Tibial artery (tissue), 4 donors: ENCODE measurements at regions not wholly inside any gene's neighbourhood (a gene's known extent, or its start where the extent isn't known, plus 50 kb on each side); places are given as distances from the start of the nearest gene placed in this dataset.

Experiments
- DNase-seq, 2 donors: peaks; one replicate each; pipeline ENCODE4 v3.0.0-alpha.2; 2019
- H3K27ac ChIP-seq, 2 donors: fragments of 200-600 bp; sonication (generic) in 1 of 2; 1 replicate in 1 of 2; 2 replicates in 1 of 2; pipeline ENCODE4 v1.5.1; 2018 to 2019; ENCODE audit warnings: mild to moderate bottlenecking in 1 of 2
- H3K27me3 ChIP-seq, 2 donors: fragments of 200-600 bp; sonication (generic) in 1 of 2; one replicate each; pipeline versions ENCODE4 v1.5.1 to v1.6.0; 2016 to 2019
- H3K36me3 ChIP-seq, 3 donors: fragments of 200-600 bp; sonication (generic) in 2 of 3; one replicate each; pipeline ENCODE4 v1.5.1; 2016 to 2019; ENCODE audit warnings: mild to moderate bottlenecking in 2 of 3
- H3K4me1 ChIP-seq, 4 donors: fragments of 200-600 bp; sonication (generic) in 2 of 4; 1 replicate in 3 of 4; 2 replicates in 1 of 4; pipeline ENCODE4 v1.5.1; 2016 to 2019
- H3K4me3 ChIP-seq, 2 donors: fragments of 200-600 bp; sonication (generic) in 1 of 2; 1 replicate in 1 of 2; 2 replicates in 1 of 2; pipeline ENCODE4 v1.5.1; 2018 to 2019; ENCODE audit warnings: mild to moderate bottlenecking in 2 of 2
- H3K9me3 ChIP-seq, 3 donors: fragments of 200-600 bp; sonication (generic) in 1 of 3; one replicate each; pipeline ENCODE4 v1.5.1; 2016 to 2019
- intact Hi-C: fragments of 100-400 bp; cut with DNase I; formaldehyde crosslinking; loops from one replicate; pipeline ENCODE4 v1.15.0; 2023; ENCODE audit warnings: low total_unique reads
- TF ChIP-seq, protein P1 (sequence below), 2 experiments: fragments of 200-600 bp in 1 of 2; fragments of 450-650 bp in 1 of 2; IDR thresholded peaks; one replicate each; pipeline ENCODE4 v1.5.1; 2017 to 2019; ENCODE audit warnings: antibody characterized with exemption in 2 of 2, mild to moderate bottlenecking in 1 of 2, moderate library complexity in 1 of 2

DNA sequence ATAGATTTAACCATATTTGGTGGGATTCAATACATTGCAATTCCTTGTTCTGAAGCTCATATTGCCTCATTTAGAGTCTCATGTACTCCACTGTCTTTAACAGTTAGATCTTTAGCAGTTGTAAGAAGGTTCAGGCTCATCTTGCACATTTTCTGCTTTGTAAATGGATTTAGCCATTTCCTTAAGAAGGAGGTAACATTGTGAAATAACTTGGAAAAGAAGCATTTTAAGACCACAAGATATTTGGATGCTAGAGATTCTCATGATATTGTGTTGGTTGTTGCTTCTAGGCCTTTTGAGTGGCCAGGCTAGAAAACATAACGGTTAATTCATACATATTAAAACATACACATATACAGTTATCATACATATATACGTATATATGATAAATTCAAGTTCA, 445.8 kb upstream of the NXPH2 start:
- DNase-seq: no peak
- no peak overlapping the region for H3K27ac ChIP-seq
- H3K4me3 ChIP-seq: no peak overlapping the region
- no peaks in the 10 kb centered on the region for H3K9me3 ChIP-seq
- H3K27me3 ChIP-seq: no peaks in the 10 kb centered on the region
- H3K4me1 ChIP-seq: no peaks in the 10 kb centered on the region
- H3K36me3 ChIP-seq: no peaks in the 10 kb centered on the region
- intact Hi-C loops: no loop called here
- TF ChIP-seq, protein P1, sequence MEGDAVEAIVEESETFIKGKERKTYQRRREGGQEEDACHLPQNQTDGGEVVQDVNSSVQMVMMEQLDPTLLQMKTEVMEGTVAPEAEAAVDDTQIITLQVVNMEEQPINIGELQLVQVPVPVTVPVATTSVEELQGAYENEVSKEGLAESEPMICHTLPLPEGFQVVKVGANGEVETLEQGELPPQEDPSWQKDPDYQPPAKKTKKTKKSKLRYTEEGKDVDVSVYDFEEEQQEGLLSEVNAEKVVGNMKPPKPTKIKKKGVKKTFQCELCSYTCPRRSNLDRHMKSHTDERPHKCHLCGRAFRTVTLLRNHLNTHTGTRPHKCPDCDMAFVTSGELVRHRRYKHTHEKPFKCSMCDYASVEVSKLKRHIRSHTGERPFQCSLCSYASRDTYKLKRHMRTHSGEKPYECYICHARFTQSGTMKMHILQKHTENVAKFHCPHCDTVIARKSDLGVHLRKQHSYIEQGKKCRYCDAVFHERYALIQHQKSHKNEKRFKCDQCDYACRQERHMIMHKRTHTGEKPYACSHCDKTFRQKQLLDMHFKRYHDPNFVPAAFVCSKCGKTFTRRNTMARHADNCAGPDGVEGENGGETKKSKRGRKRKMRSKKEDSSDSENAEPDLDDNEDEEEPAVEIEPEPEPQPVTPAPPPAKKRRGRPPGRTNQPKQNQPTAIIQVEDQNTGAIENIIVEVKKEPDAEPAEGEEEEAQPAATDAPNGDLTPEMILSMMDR (IDR thresholded peaks at IDR 0.05): no peak

DNA sequence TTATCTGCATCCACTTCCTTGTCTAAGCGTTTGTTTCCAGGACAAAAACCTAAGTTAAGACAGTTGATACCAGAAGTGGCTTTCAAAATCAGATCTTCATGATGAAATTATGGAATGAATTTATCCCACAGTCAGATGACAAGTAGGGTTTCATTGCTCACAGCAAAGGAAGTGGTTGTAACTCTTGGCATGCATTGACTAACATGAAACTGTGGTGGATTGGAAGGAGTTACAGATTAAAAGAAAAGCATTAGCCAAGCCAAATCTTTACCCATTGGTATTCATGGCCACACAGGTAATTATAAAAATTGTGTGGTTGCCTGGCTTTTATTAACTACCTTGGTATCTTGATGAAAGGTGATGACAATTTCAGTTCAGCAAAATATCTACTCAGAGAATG, 438.0 kb upstream of the NXPH2 start:
- Histone ChIP-seq H3K27me3 (no peaks in the 10 kb centered on the region), H3K36me3 (no peaks in the 10 kb centered on the region), H3K9me3 (no peaks in the 10 kb centered on the region), H3K4me1 (no peaks in the 10 kb centered on the region), H3K4me3 (no peak overlapping the region), H3K27ac (no peak overlapping the region)
- TF ChIP-seq, protein P1 (IDR thresholded peaks at IDR 0.05): no peak
- intact Hi-C loops: no loop called here
- DNase-seq: no peak

DNA sequence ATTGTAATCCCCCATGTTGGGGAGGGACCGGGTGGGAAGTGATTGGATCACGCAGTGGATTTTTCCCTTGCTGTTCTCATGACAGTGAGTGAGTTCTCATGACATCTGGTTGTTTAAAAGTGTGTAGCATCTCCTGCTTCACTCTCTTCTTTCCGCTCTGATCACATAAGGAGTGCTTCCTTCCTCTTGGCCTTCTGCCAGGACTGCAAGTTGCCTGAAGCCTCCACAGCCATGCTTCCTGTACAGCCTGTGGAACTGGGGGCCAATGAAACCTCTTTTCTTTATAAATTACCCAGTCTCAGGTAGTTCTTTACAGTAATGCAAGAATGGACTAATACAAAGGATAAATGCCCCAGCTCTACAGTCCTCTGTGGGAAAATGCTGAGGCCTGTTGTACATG, 437.5 kb upstream of the NXPH2 start:
- TF ChIP-seq, protein P1 (IDR thresholded peaks at IDR 0.05): no peak
- no peak overlapping the region for H3K27ac ChIP-seq
- intact Hi-C loops: no loop called here

DNA sequence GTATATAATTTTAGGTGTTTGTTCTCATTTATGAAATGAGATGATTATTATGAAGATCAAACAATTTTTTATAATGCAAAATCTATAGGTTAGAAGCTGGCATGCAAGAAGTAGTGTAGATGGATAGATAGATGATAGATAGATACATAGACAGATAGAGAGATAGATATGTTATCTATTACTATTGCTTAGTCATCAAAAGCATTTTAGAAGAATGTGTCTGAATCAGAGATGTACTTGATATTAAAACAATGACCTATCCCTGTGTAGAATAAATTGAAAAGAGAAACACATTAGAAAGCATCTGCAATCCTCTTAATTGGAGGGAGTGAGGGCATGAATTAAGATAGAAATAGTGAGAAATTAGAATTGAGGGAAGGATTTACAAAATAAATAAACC, 436.2 kb upstream of the NXPH2 start:
- intact Hi-C loops: no loop called here
- no peak for DNase-seq
- Histone ChIP-seq H3K9me3 (no peaks in the 10 kb centered on the region), H3K27me3 (no peaks in the 10 kb centered on the region), H3K4me1 (no peaks in the 10 kb centered on the region), H3K36me3 (no peaks in the 10 kb centered on the region), H3K27ac (no peak overlapping the region), H3K4me3 (no peak overlapping the region)
- TF ChIP-seq, protein P1 (IDR thresholded peaks at IDR 0.05): no peak

More for the DNA sequence above, 437.5 kb upstream of the NXPH2 start:
- Histone ChIP-seq H3K27me3 (no peaks in the 10 kb centered on the region), H3K4me3 (no peak overlapping the region), H3K36me3 (no peaks in the 10 kb centered on the region), H3K4me1 (no peaks in the 10 kb centered on the region), H3K9me3 (no peaks in the 10 kb centered on the region)
- DNase-seq: no peak

DNA sequence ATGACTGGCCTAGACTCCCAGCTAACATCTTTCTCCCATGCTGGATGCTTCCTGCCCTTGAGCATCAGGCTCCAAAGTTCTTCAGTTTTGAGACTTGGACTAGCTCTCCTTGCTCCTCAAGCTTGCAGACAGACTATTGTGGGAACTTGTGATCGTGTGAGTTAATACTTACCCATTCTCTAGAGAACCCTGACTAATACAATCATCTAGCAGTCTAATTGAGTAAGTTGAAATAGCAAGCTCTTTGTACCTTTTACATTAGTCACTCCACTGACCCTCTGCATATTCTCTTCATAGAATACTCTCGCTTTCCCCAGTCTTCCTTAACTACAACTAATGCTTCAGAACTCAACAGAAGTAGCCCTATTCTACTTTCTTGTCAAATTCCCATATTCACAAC, 434.6 kb upstream of the NXPH2 start:
- no peak for DNase-seq
- Histone ChIP-seq H3K9me3 (no peaks in the 10 kb centered on the region), H3K4me1 (no peaks in the 10 kb centered on the region), H3K36me3 (no peaks in the 10 kb centered on the region), H3K4me3 (no peak overlapping the region), H3K27ac (no peak overlapping the region), H3K27me3 (no peaks in the 10 kb centered on the region)
- TF ChIP-seq, protein P1 (IDR thresholded peaks at IDR 0.05): no peak
- intact Hi-C loops: no loop called here

DNA sequence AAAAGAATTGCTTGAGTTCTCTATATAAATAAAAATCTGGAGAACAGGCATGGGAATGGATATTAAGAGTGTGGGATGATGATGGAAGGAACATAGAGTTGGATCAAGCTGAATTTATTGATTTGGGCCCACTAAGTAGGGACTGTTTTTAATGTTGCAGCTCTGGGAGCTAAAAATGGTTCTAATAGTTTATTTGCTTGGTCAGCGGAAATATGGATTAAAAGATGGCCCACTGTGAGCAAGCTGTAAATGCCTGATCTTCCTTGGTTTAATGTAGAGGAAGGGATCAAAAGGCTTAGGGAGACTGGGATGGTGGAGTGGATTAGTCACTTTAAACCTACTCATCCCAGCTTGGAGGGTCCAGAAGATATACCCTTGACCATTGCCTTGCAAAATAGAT, 429.4 kb upstream of the NXPH2 start:
- Histone ChIP-seq H3K4me1 (no peaks in the 10 kb centered on the region), H3K9me3 (no peaks in the 10 kb centered on the region), H3K27me3 (no peaks in the 10 kb centered on the region), H3K27ac (no peak overlapping the region), H3K4me3 (no peak overlapping the region), H3K36me3 (no peaks in the 10 kb centered on the region)
- TF ChIP-seq, protein P1 (IDR thresholded peaks at IDR 0.05): no peak
- intact Hi-C loops: no loop called here
- DNase-seq: no peak
